ENCODE measurements at regions not wholly inside any gene's neighbourhood (a gene's known extent, or its start where the extent isn't known, plus 50 kb on each side); places are given as distances from the start of the nearest gene placed in this dataset.

GRCh38 chr10:4579844-4580243, 246.2 kb upstream of the AKR1E2 start:
- Histone ChIP-seq H3K27me3 (no peaks in the 10 kb centered on the region), H3K4me3 (no peak overlapping the region), H3K36me3 (no peaks in the 10 kb centered on the region), H3K27ac (no peak overlapping the region), H3K9me3 (no peaks in the 10 kb centered on the region), H3K4me1 (no peaks in the 10 kb centered on the region)
- no peak for TF ChIP-seq CTCF (IDR thresholded peaks at IDR 0.05)
- no peak for DNase-seq (ENCODE audit: low spot score)

GRCh38 chr10:4576206-4576605, 249.8 kb upstream of the AKR1E2 start:
- no peak for DNase-seq (ENCODE audit: low spot score)
- H3K27me3 ChIP-seq = no peaks in the 10 kb centered on the region
- no peak for TF ChIP-seq CTCF (IDR thresholded peaks at IDR 0.05)
- no peaks in the 10 kb centered on the region for H3K4me1 ChIP-seq
- no peak overlapping the region for H3K27ac ChIP-seq
- no peak overlapping the region for H3K4me3 ChIP-seq
- no peaks in the 10 kb centered on the region for H3K36me3 ChIP-seq
- no peaks in the 10 kb centered on the region for H3K9me3 ChIP-seq

GRCh38 chr10:4569151-4569550, 256.9 kb upstream of the AKR1E2 start:
- no peak for TF ChIP-seq CTCF (IDR thresholded peaks at IDR 0.05)
- Histone ChIP-seq H3K9me3 (no peaks in the 10 kb centered on the region), H3K4me1 (no peaks in the 10 kb centered on the region), H3K4me3 (no peak overlapping the region), H3K27ac (no peak overlapping the region), H3K36me3 (no peaks in the 10 kb centered on the region), H3K27me3 (no peaks in the 10 kb centered on the region)
- no peak for DNase-seq (ENCODE audit: low spot score)

- no peaks in the 10 kb centered on the region for H3K36me3 ChIP-seq
- no peak for TF ChIP-seq CTCF (IDR thresholded peaks at IDR 0.05)
- no peak for DNase-seq (ENCODE audit: low spot score)
- no peaks in the 10 kb centered on the region for H3K27me3 ChIP-seq
- no peaks in the 10 kb centered on the region for H3K9me3 ChIP-seq
- no peak overlapping the region for H3K27ac ChIP-seq
- no peak overlapping the region for H3K4me3 ChIP-seq
- H3K4me1 ChIP-seq = no peaks in the 10 kb centered on the region
Measured at GRCh38 chr10:4568731-4569130, 257.3 kb upstream of the AKR1E2 start.

GRCh38 chr10:4568086-4568485, 257.9 kb upstream of the AKR1E2 start:
- no peak overlapping the region for H3K4me3 ChIP-seq
- H3K36me3 ChIP-seq = no peaks in the 10 kb centered on the region
- no peaks in the 10 kb centered on the region for H3K4me1 ChIP-seq
- H3K27ac ChIP-seq = no peak overlapping the region
- DNase-seq (ENCODE audit: low spot score) = no peak
- TF ChIP-seq CTCF (IDR thresholded peaks at IDR 0.05) = no peak
- no peaks in the 10 kb centered on the region for H3K9me3 ChIP-seq
- H3K27me3 ChIP-seq = no peaks in the 10 kb centered on the region

- H3K27me3 ChIP-seq = no peaks in the 10 kb centered on the region
- H3K9me3 ChIP-seq = no peaks in the 10 kb centered on the region
- no peak overlapping the region for H3K27ac ChIP-seq
- no peaks in the 10 kb centered on the region for H3K4me1 ChIP-seq
- no peak for DNase-seq (ENCODE audit: low spot score)
- no peaks in the 10 kb centered on the region for H3K36me3 ChIP-seq
- H3K4me3 ChIP-seq = no peak overlapping the region
- TF ChIP-seq CTCF (IDR thresholded peaks at IDR 0.05) = no peak
Measured at GRCh38 chr10:4567637-4568036, 258.4 kb upstream of the AKR1E2 start.

Data from right atrium auricular region (tissue), 2 donors.